DMS153 treated with DMSO at 0.1 percent for 48 hours (cell line): ENCODE measurements at regions not wholly inside any gene's neighbourhood (a gene's known extent, or its start where the extent isn't known, plus 50 kb on each side); places are given as distances from the start of the nearest gene placed in this dataset.

Source experiments
- DNase-seq: peaks from one replicate; lab custom pipeline; 2025; ENCODE audit not compliant: unreplicated experiment; lab: John Stamatoyannopoulos, UW

DNA sequence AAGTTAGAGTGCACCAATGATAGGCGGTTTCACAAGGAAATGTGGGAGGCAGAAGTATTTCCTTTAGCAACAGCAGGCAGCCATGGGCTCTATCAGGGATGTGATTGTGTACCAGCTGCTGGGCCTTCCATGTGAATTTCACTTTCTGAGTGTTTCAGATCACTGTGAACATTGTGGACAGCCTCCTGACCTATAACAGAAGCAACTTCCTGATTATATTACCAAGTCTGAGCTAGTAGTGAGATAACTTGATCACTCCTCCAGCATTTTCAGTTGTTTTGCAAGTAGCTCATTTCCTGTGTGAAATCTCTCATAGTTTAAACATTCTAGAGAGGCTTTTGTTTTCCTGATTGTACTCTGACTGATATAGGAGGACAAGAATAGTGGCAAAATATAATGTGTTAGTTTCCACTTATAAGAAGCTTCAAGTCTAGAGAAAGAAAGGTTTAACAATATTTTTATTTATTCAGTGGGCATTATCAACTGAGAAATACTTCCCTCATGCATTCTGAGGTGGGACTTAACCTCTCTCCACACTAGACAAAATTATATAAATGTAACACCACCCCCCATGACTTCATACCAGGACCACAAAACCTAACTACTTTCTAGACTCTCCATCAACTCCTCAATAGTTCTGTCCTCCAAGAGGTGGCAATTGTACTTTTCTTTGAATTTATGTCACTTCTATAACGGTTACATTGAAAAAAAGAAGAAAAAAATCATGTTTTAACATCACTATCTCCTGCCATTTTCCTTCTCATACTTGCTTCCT, 184.2 kb upstream of the LUZP2 start:
- no peak for DNase-seq

DNA sequence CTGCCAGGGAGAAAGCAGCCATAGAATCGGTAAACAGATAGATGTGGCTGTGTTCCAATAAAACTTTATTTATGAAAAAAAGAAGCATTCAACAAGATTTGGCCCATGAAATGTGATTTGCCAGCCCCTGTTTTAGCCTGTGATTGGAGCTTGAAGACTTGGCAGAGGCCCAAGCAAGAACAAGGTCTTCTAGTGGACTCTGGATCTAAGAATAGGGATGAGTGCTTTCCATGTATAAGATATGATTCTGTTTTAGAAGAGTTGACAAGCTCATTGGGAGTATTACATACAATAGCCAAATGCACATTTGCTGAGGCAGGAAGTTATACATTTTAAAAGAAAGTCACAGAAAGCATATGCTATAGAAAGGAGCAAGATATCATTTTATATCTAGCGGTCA, 175.6 kb upstream of the LUZP2 start:
- no peak for DNase-seq

DNA sequence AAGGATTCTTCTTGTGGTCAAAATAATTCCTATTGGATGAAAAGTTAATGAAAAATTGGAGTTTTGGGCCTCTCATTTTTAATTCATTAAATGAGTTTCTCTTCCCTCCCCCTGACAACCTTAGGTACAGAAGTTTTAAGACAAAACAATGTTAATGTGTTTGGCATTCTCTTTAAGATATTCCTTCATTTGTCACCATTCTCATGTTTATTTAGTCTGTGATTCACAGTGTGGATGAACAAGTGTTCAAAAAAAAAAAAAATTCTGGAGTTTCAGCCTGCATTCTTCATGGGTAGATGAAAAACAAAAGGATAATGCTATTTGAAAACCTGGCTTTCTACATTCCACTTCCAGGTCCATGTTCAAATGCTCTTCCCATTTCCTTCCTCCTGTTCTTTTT, 172.6 kb upstream of the LUZP2 start:
- DNase-seq = no peak

DNA sequence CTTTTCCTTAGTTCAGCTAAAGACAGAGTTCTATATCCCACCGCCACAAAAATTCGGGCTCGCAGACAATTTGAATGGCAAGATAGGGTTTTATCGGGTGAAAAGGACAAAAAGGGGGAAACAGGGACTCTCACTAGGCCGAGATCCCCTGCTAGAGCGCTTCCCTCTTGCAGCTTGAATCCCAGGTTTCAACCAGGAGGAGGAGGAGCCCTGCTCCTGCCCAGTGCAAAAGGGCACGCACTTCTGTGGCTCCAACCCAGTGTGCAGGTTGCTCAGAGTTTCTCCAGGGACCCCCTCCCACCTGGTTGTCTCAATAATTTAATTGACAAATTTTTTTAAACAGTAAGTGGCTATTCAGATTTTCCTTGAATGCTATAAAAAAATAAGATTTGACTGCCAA, 152.6 kb upstream of the LUZP2 start:
- DNase-seq = no peak

DNA sequence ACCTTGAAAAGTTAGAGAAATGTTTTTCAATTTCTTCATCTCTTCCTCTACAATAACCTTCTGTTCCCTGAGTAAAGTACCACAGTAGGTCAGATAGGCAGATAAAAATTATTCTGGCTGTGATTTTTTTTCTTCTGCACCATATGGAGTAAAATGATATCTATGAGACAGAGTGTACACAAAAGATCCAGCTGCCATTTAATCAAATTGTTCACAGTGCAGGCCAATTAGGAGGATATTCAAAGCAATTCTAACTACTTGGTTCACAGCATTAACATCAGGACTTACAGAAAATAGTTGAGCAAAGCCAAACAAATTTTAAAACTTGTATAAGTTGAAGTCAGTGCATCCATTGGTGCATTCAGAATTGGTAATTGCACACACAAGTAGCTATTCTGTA, 147.9 kb upstream of the LUZP2 start:
- DNase-seq = no peak

DNA sequence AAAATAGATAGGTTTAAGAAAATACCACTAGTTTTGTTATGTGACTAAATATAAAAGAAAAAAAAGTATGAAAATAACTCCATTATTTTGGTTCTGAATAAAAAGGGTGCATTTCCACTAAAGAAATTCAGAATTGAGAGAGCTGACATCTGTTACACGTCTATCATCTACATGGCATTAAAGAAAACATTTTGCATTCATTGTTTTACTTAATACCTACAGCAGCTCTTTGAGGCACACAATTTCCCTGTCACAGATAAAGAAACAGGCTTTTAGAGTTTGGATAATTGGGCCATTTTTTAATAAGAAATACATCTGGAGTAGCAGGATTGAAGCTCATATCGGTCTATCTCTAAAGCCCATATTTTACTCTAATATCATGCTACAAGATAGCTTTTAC, 145.7 kb upstream of the LUZP2 start:
- no peak for DNase-seq

DNA sequence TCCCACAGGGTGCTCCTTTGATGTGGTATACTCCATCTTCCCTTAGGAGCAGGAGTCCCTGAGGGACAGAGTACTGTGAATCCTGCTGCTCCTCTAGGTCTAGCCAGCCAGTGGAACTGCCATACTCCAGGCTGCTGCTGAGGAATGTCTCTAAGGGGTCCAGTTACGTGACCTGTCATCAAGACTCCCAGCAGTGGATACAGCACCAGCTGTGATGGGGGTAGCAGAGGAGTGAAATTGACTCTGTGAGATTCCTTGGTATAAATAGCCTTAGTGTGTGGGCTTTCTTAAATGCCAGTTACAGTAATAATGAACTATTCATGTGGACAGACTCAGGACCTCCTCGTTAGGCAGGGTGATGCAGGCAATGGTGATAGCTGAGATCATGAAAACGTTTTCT, 140.4 kb upstream of the LUZP2 start:
- DNase-seq = no peak

DNA sequence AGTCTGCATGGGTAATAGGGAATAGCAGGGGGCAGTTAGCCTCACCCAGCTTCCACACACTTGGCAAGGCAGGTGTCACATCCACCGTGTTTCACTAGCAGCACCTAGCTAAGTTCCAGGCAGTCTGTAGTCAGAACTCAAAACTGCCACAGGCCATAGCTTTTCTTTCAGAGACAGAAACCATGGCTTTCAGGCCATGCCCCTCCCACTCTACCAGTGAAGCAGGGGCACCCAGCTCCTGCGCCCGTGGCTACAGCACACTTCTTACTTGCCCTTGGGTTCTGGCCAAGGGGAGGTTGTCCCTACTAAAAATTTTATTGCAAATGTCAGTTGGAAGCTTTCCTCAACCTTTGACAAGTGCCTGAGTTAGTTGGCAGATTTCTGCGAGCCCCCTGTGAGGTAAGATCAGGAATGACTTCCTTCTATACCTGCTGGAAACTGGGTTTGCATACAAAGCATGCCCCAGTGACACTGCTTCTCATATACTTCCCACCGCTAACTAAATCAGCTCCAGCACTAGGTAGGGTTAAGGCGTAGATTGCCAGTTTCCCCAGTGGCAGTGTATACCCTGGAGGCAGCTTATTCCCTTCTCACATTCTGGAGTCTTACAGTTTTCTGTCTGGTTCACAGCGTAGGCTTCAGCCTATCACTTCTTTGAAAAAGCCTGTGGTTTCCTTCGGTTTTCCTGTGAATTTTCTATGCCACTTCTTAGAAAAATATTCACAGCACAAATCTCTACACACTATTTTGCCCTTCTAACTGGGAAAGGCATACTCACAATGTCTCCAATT, 139.0 kb upstream of the LUZP2 start:
- DNase-seq = no peak

DNA sequence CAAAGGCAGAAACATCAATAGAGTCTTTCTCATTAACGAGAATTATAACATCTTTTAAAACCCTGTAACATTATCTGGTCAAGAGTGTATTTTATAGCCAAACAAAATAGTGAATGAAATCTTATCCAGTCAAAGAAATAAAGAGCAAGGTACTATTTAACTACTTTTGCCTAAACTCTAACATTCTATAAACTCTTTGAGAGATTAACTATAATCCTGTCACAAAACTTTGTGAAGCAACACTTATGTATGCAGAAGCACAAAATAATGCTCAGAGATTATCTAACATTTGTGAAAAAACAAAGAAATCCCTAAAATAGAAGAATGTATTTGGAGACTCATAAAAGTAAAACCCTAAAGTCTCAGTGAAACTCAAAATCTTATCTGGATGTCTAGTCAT, 124.4 kb upstream of the LUZP2 start:
- no peak for DNase-seq

DNA sequence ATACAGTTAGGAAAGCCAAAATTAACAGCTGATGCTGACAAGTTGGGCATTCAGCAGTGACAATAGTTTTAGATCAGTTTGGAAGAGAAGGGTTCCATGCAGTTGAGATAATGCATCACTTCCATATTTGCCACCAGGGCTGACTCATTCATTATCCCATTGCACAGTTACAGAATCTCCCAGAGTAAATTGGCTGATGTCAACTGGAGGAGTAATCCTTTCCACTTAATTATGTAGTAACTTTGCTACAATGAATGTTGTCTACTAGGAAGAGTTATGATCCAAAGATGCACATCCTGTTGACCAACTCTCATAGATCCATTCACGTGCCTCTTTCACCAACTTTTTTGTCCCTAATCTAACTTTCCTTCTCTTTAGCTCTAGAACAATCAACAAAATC, 123.3 kb upstream of the LUZP2 start:
- no peak for DNase-seq

DNA sequence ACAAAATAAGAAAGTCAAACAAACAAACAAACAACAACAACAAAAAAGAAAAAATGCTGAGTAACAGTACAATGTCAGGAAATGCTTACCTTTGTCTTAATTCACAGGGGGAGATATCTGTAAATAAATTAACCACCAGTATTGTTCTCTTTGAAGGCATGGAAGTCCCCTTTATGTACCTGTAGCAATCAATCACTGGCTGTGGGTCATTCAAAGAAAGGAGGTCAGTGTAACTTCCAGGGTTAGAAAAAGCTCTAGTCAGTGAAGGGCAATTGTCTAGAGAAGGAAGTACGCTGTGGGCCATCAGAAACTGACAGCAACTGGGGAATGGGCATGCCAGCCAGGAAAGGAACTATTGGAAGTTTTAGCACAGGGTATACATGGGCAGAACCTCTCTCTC, 121.5 kb upstream of the LUZP2 start:
- no peak for DNase-seq

DNA sequence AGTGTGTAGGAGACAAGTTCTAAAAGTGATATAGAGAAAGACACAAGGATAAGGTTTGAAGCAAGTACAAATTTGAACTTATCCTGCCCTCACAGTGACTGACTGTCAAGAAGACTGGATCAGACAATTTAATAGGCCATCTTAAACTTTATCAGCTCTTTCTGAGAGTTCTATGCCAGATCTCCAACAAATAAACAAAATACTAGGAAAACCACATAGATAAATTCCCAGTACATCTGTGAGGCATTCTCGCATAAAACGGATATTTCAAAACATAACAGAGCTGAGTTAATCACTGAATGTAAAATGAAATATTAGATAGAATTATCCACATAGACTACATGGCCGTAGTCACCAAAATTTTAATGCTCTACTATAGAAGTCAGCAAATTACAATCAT, 120.9 kb upstream of the LUZP2 start:
- no peak for DNase-seq

DNA sequence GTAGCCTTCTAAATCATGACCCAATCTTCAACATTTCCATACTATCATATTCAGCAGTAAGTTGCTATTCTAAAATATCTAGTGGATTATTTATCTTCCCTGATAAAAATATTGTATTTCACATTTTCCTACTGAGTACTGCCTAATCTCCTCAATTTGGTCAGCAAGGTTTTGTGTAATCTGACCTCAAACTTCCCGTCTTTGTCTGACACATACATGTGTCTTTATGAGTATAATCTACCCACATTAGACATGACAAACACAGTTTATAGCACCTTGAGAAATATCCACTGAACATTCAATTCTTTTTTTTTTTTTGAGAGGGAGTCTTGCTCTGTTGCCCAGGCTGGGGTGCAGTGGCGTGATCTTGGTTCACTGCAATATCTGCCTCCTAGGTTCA, 113.7 kb upstream of the LUZP2 start:
- DNase-seq = no peak

DNA sequence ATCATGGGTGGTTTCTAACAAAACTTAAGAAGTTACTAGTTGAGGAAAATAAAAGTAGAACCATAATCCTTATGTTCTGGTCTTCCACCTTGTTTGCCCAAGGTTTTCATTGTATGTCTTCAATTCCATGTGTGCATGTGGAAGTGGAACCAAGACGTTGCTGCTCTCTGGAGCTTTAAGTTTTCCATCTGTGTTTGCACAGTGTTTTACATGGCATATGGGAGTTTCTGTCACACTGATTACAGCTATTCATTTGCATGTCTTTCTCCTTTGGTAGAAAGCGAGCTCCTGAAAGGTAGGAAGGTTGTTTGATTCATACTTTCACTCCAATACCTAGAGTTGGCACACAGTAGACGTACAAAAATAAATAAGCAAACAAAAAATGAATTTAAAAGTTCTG, 112.6 kb upstream of the LUZP2 start:
- no peak for DNase-seq

DNA sequence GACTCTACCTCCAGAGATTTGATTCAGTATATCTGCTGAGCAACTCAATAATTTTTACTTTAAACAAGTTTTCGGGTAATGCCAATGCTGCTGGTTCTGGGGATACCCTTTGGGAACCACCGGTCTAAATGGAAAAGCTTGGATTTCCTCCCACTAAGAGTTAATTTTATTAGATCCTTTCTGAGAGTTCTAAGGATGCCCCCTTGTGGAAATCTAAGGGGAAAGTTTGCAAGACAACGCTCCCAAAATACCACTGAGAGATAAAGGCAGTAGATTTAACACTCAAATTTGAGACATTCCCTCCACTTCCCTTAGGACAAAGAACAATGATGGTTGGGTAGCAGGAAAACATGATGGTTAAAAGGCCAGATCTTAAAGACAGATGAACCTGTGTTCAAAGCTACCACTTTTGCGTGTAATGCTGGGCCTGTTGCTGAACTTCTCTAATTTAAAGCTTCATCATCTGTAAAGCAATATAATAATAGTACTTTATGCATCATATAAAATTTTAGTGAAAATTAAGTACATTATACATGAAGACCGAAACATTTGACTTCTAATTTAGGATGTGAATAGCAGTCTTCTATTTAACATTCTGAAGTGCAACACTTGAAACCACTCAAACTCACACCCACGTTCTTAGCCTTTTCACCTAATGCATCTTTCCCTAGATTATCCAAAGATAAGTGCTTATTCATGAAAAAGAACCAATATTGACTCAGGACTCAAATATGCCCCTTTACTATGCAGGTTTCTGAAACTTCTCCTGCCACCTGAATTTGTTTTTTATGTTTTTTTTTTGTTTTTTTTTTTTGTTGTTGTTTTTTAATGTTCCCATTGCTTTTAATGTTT, 110.1 kb upstream of the LUZP2 start:
- DNase-seq = peak; percentile 5

DNA sequence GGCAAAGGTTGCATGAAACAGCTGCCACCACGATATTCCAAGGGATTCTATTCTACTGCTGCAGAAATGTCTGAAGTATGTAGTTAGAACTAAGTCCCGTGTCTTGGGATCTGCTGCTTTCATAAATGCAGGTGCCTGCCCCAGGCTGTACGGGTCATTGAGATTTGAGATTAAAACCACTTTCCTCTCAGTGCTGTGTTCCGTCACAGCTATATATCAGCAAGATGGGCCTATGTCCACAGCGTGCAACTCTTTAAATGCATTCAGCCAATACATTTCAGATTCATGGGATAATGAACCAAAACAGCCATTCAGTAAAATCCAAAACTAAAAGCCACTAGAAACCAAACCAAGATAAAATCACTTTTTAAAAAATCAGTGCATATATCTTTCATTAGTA, 107.3 kb upstream of the LUZP2 start:
- DNase-seq = no peak

DNA sequence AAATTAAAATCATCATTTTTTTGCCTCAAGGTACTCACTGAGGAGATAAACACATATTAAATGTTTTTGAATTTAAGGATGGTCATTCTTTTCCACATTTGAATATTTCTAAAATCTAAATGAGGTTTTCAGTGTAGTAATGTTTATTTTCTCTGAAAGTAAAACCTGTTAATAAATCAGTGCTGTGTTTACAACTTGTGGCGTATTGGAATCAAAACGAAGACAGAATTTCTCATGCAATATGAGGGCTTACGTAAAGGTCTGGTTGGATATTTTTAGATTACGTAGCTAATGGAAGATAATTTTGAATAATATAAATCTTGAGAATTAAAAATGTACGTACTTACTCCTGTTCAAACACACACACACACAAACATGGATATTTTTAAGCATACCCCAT, 106.8 kb upstream of the LUZP2 start:
- no peak for DNase-seq

DNA sequence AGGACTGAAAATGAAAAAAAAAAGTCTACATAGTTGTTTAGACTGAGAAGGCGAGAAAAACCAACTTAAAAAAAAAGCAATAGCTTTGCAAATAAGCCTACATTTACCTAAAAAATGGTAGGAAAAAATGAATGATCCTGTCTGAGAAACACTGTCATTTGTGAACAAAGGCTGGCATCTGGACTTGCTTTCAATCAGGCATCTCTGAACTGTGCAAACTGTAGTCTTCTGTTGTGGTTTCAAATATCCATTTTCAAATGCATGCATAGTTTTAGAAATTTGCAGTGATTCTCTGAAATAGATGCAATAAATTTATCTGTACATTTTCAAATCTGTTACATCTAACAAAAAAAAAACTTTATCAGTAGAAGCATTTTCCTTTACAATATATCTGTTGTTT, 106.1 kb upstream of the LUZP2 start:
- DNase-seq = no peak

DNA sequence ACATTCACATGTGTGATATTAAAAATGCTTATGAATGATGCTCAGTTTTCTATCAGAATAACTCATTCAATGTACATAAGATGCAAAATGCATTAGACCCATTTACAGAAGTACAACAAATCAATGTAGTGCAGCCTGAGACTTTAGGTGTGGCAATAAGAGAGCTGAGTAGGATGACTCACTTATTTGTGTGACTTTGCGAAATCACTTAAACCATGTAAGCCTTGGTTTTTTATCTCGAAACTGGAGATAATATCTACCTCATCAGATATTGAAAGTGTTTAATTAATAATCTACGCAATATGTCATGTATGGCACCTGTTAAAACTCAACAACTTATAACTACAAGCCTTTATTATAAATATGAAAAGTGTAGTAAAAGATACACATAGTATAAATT, 105.7 kb upstream of the LUZP2 start:
- no peak for DNase-seq

DNA sequence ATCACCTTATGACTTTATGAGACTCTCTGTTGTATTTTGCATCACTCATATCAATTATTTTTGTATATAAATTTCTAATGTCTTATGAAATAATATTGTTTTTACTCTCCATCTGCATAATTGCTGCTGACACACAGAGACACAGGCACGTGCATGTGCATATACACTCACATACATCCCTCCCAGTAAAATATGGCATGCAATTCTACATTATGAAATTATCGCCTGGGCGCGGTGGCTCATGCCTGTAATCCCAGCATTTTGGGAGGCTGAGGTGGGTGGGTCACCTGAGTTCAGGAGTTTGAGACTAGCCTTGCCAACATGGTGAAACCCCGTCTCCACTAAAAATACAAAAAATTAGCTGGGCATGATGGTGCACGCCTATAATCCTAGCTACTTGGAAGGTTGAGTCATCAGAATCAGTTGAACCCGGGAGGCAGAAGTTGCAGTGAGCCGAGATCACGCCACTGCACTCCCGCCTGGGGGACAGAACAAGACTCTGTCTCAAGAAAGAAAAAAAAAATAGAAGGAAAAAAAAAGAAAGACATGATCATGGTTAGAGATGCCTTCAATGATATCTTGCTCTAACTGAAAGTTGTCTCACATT, 96.7 kb upstream of the LUZP2 start:
- DNase-seq = no peak

DNA sequence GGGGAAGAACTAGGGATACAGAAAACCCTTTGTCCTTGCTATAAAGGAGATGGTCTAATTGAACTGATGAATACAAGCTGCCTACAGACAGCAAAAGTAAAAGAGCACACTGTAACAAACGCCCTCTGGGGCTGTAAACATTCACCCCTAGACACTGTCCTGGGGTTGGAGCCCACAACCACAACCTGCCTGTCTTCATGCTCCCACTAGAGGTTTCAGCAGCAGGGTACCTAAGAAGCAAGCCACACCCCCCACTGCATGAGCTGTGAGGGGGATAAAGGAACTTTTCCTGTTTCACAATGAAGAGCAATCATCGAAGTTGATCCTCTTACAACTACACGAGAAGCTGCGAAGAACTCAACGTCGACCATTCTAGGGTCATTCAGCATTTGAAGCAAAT, 90.5 kb upstream of the LUZP2 start:
- no peak for DNase-seq
